ENCODE measurements at regions not wholly inside any gene's neighbourhood (a gene's known extent, or its start where the extent isn't known, plus 50 kb on each side); places are given as distances from the start of the nearest gene placed in this dataset.

- TF ChIP-seq CTCF (IDR thresholded peaks at IDR 0.05 in 4 of 5, conservative IDR thresholded peaks at IDR 0.05 in 1 of 5) (no peak), POLR2A (IDR thresholded peaks at IDR 0.05) (no peak)
Measured at GRCh38 chr21:19034041-19034440, 630.5 kb upstream of the TMPRSS15 start.

All from gastrocnemius medialis (tissue), 4 donors.